ENCODE measurements at regions not wholly inside any gene's neighbourhood (a gene's known extent, or its start where the extent isn't known, plus 50 kb on each side); places are given as distances from the start of the nearest gene placed in this dataset.

DNA sequence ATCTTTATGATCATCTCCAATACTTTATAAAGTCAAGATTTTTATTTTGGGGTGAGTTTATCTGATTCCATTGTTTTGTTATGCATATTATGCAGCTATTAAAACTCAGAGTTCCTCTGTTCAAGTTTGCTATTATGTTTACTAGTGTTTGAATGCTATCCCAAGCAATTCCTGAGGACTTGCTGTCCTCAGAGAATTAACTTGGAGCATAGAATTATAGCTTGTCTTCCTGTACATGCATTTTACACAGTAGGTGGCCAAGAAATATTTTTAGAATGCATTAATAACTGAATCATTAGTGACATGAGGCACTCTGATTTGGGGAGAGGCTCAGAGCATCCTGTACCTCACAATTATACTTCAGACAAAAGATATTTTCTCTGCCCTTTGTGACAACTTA lies 195.6 kb upstream of the MIR17HG start:
- BruUV-seq (replicated peaks), result no TSS peak
- intact Hi-C loops (cut with micrococcal nuclease), result no loop called here
- POLR2A ChIA-PET, result interaction anchor here (0.6 kb wide), 1 partner anchor 1292 kb away, joined by 3 read pairs; no protein-coding TSS in a partner anchor
- CTCF ChIA-PET (ENCODE audit: low intra/inter-chr PET ratio), result no interaction called here
- Histone ChIP-seq H3K4me3 (no peak overlapping the region), H3K27ac (ENCODE audit: extremely low read depth, low read depth, low read length) (no peak overlapping the region), H3K27me3 (ENCODE audit: control insufficient read depth in 2 of 2, insufficient read depth in 2 of 2, low read length in 2 of 2) (no peaks in the 10 kb centered on the region), H3K9me3 (replicated peaks; ENCODE audit: control insufficient read depth, insufficient read depth, low read depth, low read length) (0 out of 2 replicates have a peak, but pooled peaks cover 2% of the 10 kb centered on the region), H2AFZ (ENCODE audit: low read depth, low read length) (no peak overlapping the region), H3K4me2 (ENCODE audit: insufficient read depth, low read length) (no peak overlapping the region), H3K9ac (ENCODE audit: insufficient read depth in 1 of 2, low read depth in 2 of 2, low read length in 2 of 2) (no peak overlapping the region), H3K9me1 (ENCODE audit: control insufficient read depth, insufficient read depth, low read length) (no peaks in the 10 kb centered on the region), H3K4me1 (replicated peaks in 1 of 2; ENCODE audit: control insufficient read depth in 2 of 2, insufficient read depth in 2 of 2, low read length in 2 of 2) (no peaks in the 10 kb centered on the region), H4K20me1 (replicated peaks; ENCODE audit: control insufficient read depth, insufficient read depth, low read length) (no peaks in the 10 kb centered on the region), H3K36me3 (ENCODE audit: control insufficient read depth, insufficient read depth, low read length) (no peaks in the 10 kb centered on the region), H3K79me2 (ENCODE audit: control insufficient read depth, insufficient read depth, low read length) (no peaks in the 10 kb centered on the region)
- in situ Hi-C loops (cut with MboI), result no loop called here
- TF ChIP-seq TEAD2 (tag; IDR thresholded peaks at IDR 0.05) (no peak), ZNF57 (CRISPR knock-in tag; IDR thresholded peaks at IDR 0.05) (no peak), ZNF551 (CRISPR knock-in tag; IDR thresholded peaks at IDR 0.05) (no peak), MEF2A (IDR thresholded peaks at IDR 0.05; ENCODE audit: control insufficient read depth, low read depth, low read length) (no peak)
- TF ChIP-seq, protein P1, sequence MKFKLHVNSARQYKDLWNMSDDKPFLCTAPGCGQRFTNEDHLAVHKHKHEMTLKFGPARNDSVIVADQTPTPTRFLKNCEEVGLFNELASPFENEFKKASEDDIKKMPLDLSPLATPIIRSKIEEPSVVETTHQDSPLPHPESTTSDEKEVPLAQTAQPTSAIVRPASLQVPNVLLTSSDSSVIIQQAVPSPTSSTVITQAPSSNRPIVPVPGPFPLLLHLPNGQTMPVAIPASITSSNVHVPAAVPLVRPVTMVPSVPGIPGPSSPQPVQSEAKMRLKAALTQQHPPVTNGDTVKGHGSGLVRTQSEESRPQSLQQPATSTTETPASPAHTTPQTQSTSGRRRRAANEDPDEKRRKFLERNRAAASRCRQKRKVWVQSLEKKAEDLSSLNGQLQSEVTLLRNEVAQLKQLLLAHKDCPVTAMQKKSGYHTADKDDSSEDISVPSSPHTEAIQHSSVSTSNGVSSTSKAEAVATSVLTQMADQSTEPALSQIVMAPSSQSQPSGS (CRISPR knock-in tag; IDR thresholded peaks at IDR 0.05), result no peak
- TF ChIP-seq, protein P2, sequence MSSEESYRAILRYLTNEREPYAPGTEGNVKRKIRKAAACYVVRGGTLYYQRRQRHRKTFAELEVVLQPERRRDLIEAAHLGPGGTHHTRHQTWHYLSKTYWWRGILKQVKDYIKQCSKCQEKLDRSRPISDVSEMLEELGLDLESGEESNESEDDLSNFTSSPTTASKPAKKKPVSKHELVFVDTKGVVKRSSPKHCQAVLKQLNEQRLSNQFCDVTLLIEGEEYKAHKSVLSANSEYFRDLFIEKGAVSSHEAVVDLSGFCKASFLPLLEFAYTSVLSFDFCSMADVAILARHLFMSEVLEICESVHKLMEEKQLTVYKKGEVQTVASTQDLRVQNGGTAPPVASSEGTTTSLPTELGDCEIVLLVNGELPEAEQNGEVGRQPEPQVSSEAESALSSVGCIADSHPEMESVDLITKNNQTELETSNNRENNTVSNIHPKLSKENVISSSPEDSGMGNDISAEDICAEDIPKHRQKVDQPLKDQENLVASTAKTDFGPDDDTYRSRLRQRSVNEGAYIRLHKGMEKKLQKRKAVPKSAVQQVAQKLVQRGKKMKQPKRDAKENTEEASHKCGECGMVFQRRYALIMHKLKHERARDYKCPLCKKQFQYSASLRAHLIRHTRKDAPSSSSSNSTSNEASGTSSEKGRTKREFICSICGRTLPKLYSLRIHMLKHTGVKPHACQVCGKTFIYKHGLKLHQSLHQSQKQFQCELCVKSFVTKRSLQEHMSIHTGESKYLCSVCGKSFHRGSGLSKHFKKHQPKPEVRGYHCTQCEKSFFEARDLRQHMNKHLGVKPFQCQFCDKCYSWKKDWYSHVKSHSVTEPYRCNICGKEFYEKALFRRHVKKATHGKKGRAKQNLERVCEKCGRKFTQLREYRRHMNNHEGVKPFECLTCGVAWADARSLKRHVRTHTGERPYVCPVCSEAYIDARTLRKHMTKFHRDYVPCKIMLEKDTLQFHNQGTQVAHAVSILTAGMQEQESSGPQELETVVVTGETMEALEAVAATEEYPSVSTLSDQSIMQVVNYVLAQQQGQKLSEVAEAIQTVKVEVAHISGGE (CRISPR knock-in tag; IDR thresholded peaks at IDR 0.05), result no peak
- TF ChIP-seq, protein P3, sequence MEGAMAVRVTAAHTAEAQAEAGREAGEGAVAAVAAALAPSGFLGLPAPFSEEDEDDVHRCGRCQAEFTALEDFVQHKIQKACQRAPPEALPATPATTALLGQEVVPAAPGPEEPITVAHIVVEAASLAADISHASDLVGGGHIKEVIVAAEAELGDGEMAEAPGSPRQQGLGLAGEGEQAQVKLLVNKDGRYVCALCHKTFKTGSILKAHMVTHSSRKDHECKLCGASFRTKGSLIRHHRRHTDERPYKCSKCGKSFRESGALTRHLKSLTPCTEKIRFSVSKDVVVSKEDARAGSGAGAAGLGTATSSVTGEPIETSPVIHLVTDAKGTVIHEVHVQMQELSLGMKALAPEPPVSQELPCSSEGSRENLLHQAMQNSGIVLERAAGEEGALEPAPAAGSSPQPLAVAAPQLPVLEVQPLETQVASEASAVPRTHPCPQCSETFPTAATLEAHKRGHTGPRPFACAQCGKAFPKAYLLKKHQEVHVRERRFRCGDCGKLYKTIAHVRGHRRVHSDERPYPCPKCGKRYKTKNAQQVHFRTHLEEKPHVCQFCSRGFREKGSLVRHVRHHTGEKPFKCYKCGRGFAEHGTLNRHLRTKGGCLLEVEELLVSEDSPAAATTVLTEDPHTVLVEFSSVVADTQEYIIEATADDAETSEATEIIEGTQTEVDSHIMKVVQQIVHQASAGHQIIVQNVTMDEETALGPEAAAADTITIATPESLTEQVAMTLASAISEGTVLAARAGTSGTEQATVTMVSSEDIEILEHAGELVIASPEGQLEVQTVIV (CRISPR knock-in tag; IDR thresholded peaks at IDR 0.05; ENCODE audit: borderline replicate concordance), result 0 out of 2 replicates have a peak, but pooled peaks have one; percentile 38
- FAIRE-seq (no peak), ATAC-seq (no peak), DNase-seq (ENCODE audit: extremely low read depth in 1 of 4, low spot score in 3 of 4) (no peak)

All from K562 (cell line).